Small intestine (tissue), 7 donors: ENCODE measurements at regions not wholly inside any gene's neighbourhood (a gene's known extent, or its start where the extent isn't known, plus 50 kb on each side); places are given as distances from the start of the nearest gene placed in this dataset.
A peak's percentile ranks its signal among the peaks of the same experiment; 100 is the strongest.

Experiments used
- DNase-seq, 2 donors: peaks; one replicate each; pipeline versions ENCODE4 v3.0.0 to v3.0.0-alpha.2; 2013
- FAIRE-seq: peaks from 2 replicates; lab custom pipeline; 2012; peaks lifted over from hg19 to GRCh38; lab: Jason Lieb, UNC
- H3K27ac ChIP-seq, 3 donors: one replicate each; pipeline ENCODE4 v1.5.1; 2013; ENCODE audit warnings: low read length in 2 of 3, mild to moderate bottlenecking in 2 of 3, control low read depth in 1 of 3, inconsistent platforms in 1 of 3, low read depth in 1 of 3, moderate library complexity in 1 of 3
- H3K27me3 ChIP-seq, 3 donors: one replicate each; pipeline ENCODE4 v1.6.1; 2013; ENCODE audit warnings: low read length in 3 of 3, inconsistent platforms in 1 of 3; ENCODE audit not compliant: control insufficient read depth in 3 of 3, insufficient read depth in 3 of 3
- H3K36me3 ChIP-seq, 3 donors: one replicate each; pipeline ENCODE4 v1.6.1; 2013; ENCODE audit warnings: low read length in 3 of 3, inconsistent platforms in 1 of 3, low read depth in 1 of 3, mild to moderate bottlenecking in 1 of 3, moderate library complexity in 1 of 3; ENCODE audit not compliant: control insufficient read depth in 3 of 3, insufficient read depth in 2 of 3
- H3K4me1 ChIP-seq, 3 donors: one replicate each; pipeline ENCODE4 v1.6.1; 2013; ENCODE audit warnings: low read length in 2 of 3, inconsistent platforms in 1 of 3, low read depth in 1 of 3, mild to moderate bottlenecking in 1 of 3, moderate library complexity in 1 of 3; ENCODE audit not compliant: control insufficient read depth in 3 of 3, insufficient read depth in 2 of 3
- H3K4me3 ChIP-seq, 3 donors: one replicate each; pipeline ENCODE4 v1.5.1; 2013; ENCODE audit warnings: low read length in 3 of 3, control low read depth in 1 of 3, inconsistent platforms in 1 of 3, low read depth in 1 of 3, mild to moderate bottlenecking in 1 of 3, moderate library complexity in 1 of 3
- H3K9me3 ChIP-seq, 2 donors: one replicate each; pipeline ENCODE4 v1.6.1; 2013; ENCODE audit warnings: low read depth in 1 of 2, low read length in 1 of 2; ENCODE audit not compliant: control insufficient read depth in 2 of 2, insufficient read depth in 1 of 2
- WGBS, 3 donors: extraction: QIAGEN DNeasy Blood & Tissue Kit; methylation state at CpG; one replicate each; pipeline ENCODE4 v1.1.7; 2013; 5-methylcytosine and 5-hydroxymethylcytosine counted together
- donor health status: healthy with polysubstance abuse.
- donor health status: control.
- donor health status: control.
- donor health status: Bipolar disorder and iron deficiency.
- donor health status: healthy.

- no peaks in the 10 kb centered on the region for H3K36me3 ChIP-seq
- no peak for FAIRE-seq
- H3K4me3 ChIP-seq = no peak overlapping the region
- H3K27me3 ChIP-seq = no peaks in the 10 kb centered on the region
- DNase-seq = no peak
- 87 to 92% (median 91%) methylated on average over 4 of the region's 4 CpGs for WGBS, 3 donors
- H3K9me3 ChIP-seq = no peaks in the 10 kb centered on the region
- no peaks in the 10 kb centered on the region for H3K4me1 ChIP-seq
- H3K27ac ChIP-seq = no peak overlapping the region
Observed at GRCh38 chr9:107431461-107431860, 58.1 kb downstream of the KLF4 start.

GRCh38 chr9:107430071-107430470 lies 59.5 kb downstream of the KLF4 start:
- FAIRE-seq = no peak
- Histone ChIP-seq H3K9me3 (no peaks in the 10 kb centered on the region), H3K4me3 (no peak overlapping the region), H3K4me1 (peaks cover 0 to 1% (median 0%) of the 10 kb centered on the region in 3 donors), H3K36me3 (peaks cover 0 to 2% (median 0%) of the 10 kb centered on the region in 3 donors), H3K27me3 (no peaks in the 10 kb centered on the region), H3K27ac (no peak overlapping the region)
- WGBS, 3 donors = 88 to 92% (median 92%) methylated on average over 7 of the region's 7 CpGs
- DNase-seq = no peak

GRCh38 chr9:107426126-107426525 lies 63.4 kb downstream of the KLF4 start:
- Histone ChIP-seq H3K27ac (no peak overlapping the region), H3K9me3 (no peaks in the 10 kb centered on the region), H3K4me1 (peaks cover 0 to 8% (median 0%) of the 10 kb centered on the region in 3 donors), H3K4me3 (no peak overlapping the region), H3K36me3 (peaks cover 0 to 2% (median 0%) of the 10 kb centered on the region in 3 donors), H3K27me3 (no peaks in the 10 kb centered on the region)
- DNase-seq = no peak
- WGBS, 3 donors = 93 to 95% (median 95%) methylated on average over 10 of the region's 10 CpGs
- no peak for FAIRE-seq

- H3K27ac ChIP-seq = peak overlapping the region in 1 of 3 donors; percentile 5
- H3K4me3 ChIP-seq = peak overlapping the region in 2 of 3 donors; percentile 17 to 24
- DNase-seq (peak; percentile 37 to 85), FAIRE-seq (no peak)
- H3K36me3 ChIP-seq = peaks cover 0 to 2% (median 0%) of the 10 kb centered on the region in 3 donors
- WGBS, 3 donors = 30 to 32% (median 32%) methylated on average over 47 of the region's 47 CpGs
- H3K9me3 ChIP-seq = no peaks in the 10 kb centered on the region
- H3K4me1 ChIP-seq = peaks cover 0 to 8% (median 0%) of the 10 kb centered on the region in 3 donors
- H3K27me3 ChIP-seq = no peaks in the 10 kb centered on the region
Observed at GRCh38 chr9:107425101-107426025, 64.2 kb downstream of the KLF4 start.

DNA sequence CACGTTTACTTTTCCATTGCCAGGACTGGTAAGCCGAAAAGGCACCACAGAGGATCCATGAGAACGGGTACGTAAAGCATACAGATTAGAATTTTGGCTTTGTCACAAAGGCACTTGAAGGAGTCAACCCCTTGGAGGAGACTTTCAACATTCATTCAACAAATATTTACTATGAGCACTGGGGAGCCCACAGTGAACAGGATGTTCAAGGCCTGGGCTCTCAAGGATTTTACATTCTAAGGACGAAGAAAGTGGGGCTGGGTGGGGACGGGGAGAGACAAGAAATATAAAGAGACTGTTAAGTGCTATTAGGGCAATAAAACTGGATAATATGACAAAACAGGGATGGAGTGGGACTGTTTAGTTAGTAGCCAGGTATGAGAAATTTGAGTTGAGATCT lies 66.0 kb downstream of the KLF4 start:
- DNase-seq (no peak), FAIRE-seq (no peak)
- H3K27me3 ChIP-seq = no peaks in the 10 kb centered on the region
- peaks cover 0 to 8% (median 0%) of the 10 kb centered on the region in 3 donors for H3K4me1 ChIP-seq
- no peak overlapping the region for H3K27ac ChIP-seq
- H3K4me3 ChIP-seq = no peak overlapping the region
- H3K36me3 ChIP-seq = peaks cover 0 to 2% (median 0%) of the 10 kb centered on the region in 3 donors
- H3K9me3 ChIP-seq = no peaks in the 10 kb centered on the region
- 81 to 85% (median 82%) methylated on average over 6 of the region's 6 CpGs for WGBS, 3 donors

- H3K27ac ChIP-seq = no peak overlapping the region
- FAIRE-seq = no peak
Observed at GRCh38 chr9:107422189-107423185, 67.1 kb downstream of the KLF4 start.

GRCh38 chr9:107410420-107410819 lies 79.1 kb downstream of the KLF4 start:
- no peak overlapping the region for H3K27ac ChIP-seq
- H3K27me3 ChIP-seq = no peaks in the 10 kb centered on the region
- H3K9me3 ChIP-seq = peaks cover 0 to 4% of the 10 kb centered on the region in 2 donors
- no peaks in the 10 kb centered on the region for H3K36me3 ChIP-seq
- no peak for FAIRE-seq
- WGBS, 3 donors = 81 to 90% (median 88%) methylated on average over 3 of the region's 3 CpGs
- H3K4me3 ChIP-seq = no peak overlapping the region
- H3K4me1 ChIP-seq = no peaks in the 10 kb centered on the region
- no peak for DNase-seq

More at GRCh38 chr9:107422189-107423185, 67.1 kb downstream of the KLF4 start:
- no peaks in the 10 kb centered on the region for H3K9me3 ChIP-seq
- H3K4me1 ChIP-seq = peaks cover 0 to 8% (median 0%) of the 10 kb centered on the region in 3 donors
- WGBS, 3 donors = 32 to 35% (median 33%) methylated on average over 9 of the region's 9 CpGs
- DNase-seq = peak; percentile 78 to 88
- H3K4me3 ChIP-seq = no peak overlapping the region
- H3K27me3 ChIP-seq = no peaks in the 10 kb centered on the region
- peaks cover 0 to 2% (median 0%) of the 10 kb centered on the region in 3 donors for H3K36me3 ChIP-seq
